ENCODE measurements at regions not wholly inside any gene's neighbourhood (a gene's known extent, or its start where the extent isn't known, plus 50 kb on each side); places are given as distances from the start of the nearest gene placed in this dataset.
"Not testable (repeated sequence)": the region's sequence is repeated elsewhere in the genome, so short reads cannot be mapped to it uniquely, and the experiment has no call there.

GRCh38 chr11:37248145-37248544 lies 650.1 kb upstream of the RAG2 start:
- DNase-seq, result no peak

DNA sequence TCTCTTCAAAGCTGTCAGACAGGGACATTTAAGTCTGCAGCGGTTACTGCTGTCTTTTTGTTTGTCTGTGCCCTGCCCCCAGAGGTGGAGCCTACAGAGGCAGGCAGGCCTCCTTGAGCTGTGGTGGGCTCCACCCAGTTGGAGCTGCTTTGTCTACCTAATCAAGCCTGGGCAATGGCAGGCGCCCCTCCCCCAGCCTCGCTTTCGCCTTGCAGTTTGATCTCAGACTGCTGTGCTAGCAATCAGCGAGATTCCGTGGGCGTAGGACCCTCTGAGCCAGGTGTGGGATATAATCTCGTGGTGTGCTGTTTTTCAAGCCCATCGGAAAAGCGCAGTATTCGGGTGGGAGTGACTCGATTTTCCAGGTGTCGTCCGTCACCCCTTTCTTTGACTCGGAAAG lies 648.1 kb upstream of the RAG2 start:
- not testable (repeated sequence) for DNase-seq

DNA sequence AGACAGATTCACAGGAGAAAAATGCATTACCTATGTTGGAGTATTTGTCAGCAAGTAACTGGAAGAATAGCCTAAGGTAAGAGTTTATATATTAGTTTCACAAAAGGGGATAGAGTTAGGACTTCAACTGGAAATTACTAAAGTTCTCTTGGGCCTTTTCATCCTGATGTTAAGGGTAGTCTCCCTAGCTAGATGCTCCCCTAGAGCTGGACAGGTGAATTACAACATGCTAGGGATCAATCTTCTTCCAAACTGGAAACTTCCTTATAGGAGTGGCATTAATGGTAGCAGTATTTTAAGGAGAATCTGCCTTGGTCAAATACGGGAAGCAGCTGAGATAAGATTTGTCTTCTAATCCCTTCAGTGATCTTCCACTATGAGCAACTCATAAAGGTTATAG lies 632.8 kb upstream of the RAG2 start:
- no peak for DNase-seq

DNA sequence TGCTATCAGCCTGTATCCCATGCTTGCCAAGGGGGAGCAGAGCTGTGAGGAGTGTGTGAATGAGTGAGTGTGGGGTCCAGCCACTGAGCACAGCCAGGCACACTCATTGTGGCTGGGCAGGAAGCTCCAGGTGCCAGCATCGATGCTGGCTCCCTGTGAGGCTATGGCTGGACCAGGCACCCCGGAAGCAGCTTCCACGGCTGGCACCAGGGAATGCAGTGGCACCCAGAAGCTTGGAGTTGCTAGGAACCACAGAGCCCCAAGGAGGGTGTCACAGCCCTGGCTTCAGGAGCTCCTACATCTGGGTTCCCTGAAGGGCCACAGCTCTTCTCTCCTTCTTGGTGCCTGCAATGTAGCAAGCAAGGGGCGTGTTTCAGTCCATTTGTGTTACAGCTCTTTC lies 625.9 kb upstream of the RAG2 start:
- no peak for DNase-seq

- no peak for DNase-seq
These were observed 605.0 kb upstream of the RAG2 start for GRCh38 chr11:37203006-37203405.

DNA sequence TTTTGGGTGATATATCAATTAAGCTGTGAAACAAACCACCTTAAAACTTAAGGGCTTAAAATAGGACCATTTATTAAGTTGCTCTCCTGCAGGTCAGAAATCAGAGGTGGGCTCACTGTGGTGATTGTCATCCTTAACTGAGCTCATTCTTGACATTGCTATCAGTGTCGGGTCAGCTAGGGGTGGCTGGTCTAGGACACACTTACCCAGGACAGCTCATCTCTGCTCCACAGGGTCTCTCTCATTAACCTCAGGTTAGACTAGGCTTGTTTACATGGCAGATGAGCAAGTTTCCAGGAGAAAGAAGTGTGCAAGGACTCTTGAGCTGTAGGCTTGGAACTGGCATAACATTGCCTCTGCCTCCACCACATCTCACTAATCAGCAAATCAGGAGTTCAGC lies 601.0 kb upstream of the RAG2 start:
- no peak for DNase-seq

- no peak for DNase-seq
These were observed 586.3 kb upstream of the RAG2 start for GRCh38 chr11:37184326-37184725.

GRCh38 chr11:37182031-37182430 lies 584.0 kb upstream of the RAG2 start:
- DNase-seq, result no peak

DNA sequence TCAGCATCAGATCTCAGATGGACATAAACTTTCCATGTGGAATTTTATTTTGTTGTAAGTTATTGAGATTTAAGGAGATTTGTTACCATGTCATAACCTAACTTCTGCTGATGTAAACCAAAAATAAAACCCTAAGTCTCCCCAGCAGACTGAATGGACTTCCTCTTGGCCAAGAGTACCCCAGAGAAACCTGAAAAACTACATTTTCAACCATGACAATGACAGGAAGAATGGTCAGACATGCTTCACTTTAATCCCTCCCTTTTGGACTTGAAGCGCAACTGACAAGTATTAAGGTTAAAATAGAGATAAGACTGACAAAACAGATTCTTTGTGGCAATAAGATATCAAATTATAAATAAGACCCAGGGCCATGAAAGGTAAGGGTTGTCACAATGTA lies 579.7 kb upstream of the RAG2 start:
- no peak for DNase-seq

DNA sequence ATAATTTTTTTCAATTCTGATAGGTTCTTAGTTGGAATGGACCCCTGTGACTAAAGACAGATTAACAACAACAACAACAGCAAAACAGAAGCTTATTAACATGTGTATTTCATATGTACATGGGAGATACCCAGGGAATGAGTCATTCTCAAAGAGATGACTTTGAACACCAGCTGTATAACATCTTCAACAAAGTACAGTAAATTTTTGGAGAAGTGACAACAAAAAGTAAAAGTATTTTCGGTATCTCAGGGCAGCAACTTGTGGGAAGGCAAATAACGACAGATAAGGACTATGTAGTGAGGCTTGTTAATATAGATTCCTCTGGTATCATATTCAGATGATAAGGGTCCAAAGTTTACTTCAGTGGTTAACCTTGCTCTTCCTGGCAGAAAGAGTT lies 573.4 kb upstream of the RAG2 start:
- no peak for DNase-seq

GRCh38 chr11:37170311-37170710 lies 572.3 kb upstream of the RAG2 start:
- DNase-seq, result no peak

GRCh38 chr11:37145434-37145833 lies 547.4 kb upstream of the RAG2 start:
- DNase-seq, result not testable (repeated sequence)

GRCh38 chr11:37142591-37142990 lies 544.6 kb upstream of the RAG2 start:
- DNase-seq, result no peak

DNA sequence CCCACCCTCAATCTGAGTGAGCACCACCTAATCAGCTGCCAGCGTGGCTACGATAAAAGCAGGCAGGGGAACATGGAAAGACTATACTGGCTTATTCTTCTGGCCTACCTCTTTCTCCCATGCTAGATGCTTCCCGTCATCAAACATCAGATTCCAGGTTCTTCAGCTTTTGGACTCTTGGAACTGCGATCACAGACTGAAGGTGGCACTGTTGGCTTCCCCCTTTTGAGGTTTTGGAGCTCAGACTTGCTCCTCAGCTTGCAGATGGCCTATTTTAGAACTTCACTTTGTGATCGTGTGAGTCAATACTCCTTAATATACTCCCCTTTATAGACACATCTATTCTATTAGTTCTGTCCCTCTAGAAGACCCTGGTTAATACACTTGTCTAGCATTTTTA lies 543.7 kb upstream of the RAG2 start:
- DNase-seq, result no peak

GRCh38 chr11:37135606-37136005 lies 537.6 kb upstream of the RAG2 start:
- not testable (repeated sequence) for DNase-seq

GRCh38 chr11:37134637-37135036 lies 536.6 kb upstream of the RAG2 start:
- DNase-seq, result no peak

GRCh38 chr11:37124384-37124783 lies 526.3 kb upstream of the RAG2 start:
- DNase-seq, result no peak

- no peak for DNase-seq
These were observed 517.9 kb upstream of the RAG2 start for GRCh38 chr11:37115963-37116362.

GRCh38 chr11:37110385-37110784 lies 512.3 kb upstream of the RAG2 start:
- DNase-seq, result no peak

GRCh38 chr11:37109286-37109585 lies 511.2 kb upstream of the RAG2 start:
- no peak for DNase-seq

- DNase-seq, result no peak
These were observed 510.6 kb upstream of the RAG2 start for GRCh38 chr11:37108436-37109285.

GRCh38 chr11:37107831-37108230 lies 509.8 kb upstream of the RAG2 start:
- DNase-seq, result no peak

- DNase-seq, result no peak
These were observed 509.4 kb upstream of the RAG2 start for GRCh38 chr11:37107415-37107814.

DNA sequence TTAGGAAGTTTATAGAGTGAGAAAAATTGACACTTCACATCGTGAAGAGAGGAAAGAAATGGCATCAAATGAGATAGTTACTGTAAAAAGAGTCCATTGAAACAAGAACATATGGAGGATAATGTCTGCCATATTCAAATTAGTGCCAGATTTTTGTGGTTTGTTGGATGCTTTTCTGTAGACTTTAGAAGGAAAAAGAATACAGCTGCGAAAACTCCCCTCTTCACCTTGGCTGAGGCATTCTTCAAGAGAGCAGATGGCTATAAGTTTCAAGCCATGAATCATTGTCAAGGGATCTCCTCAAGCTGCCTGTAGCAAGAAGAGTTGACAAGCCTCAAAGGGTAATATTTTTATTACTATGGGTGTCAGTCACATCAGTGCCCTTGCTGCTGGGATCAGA lies 507.4 kb upstream of the RAG2 start:
- no peak for DNase-seq

GRCh38 chr11:37104380-37104779 lies 506.3 kb upstream of the RAG2 start:
- no peak for DNase-seq
